Stimulated activated CD8-positive, alpha-beta memory T cell treated with anti-CD3 and anti-CD28 coated beads, Interleukin-15, amount 100 ng/mL, for 24 hours (primary cell): ENCODE measurements at regions not wholly inside any gene's neighbourhood (a gene's known extent, or its start where the extent isn't known, plus 50 kb on each side); places are given as distances from the start of the nearest gene placed in this dataset.

Source experiments
- DNase-seq: peaks from one replicate; pipeline ENCODE4 v3.0.0-alpha.2; 2020; ENCODE audit warnings: low read depth

DNA sequence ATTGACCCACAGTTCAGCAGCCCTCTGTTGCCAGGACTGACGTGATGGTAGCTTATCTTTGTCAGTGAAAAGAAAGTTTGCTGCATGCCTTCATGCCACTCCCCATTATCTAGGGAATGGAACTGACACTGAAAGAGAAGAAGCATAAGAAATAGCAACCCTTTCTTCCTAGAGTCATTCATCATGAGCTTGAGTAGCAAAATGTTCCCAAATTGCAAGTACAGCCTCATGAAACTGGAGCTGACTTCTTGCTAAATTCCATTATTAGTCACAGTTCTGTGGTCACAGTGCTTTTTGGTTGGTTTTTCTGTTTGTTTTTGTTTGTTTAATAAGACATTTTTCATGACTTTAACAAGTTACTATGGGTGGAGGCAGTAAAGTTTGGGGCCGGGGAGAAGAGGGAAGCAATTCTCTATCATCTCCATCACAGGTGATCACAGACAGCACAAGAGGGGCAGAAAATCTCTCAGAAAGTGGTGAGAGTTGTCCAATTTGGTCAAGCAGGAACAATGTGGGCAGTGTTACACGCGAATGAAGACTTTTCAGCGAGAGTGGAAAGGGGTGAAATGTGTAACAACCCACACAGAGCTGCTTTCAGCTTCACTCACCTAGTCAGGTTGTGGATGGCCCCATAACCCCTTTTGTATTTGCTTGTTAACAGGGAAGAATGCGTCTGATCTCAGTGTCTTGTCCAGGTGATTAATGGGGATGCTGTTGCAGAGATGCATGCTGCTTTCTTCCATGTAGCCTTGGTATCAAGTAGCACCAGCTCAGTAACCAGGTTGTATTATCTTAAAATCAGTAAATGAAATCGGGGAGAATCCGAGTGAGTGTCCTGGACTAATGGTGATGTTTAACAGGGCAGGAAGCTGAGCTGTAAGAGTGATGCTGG lies 440.4 kb downstream of the DMRT2 start:
- no peak for DNase-seq

DNA sequence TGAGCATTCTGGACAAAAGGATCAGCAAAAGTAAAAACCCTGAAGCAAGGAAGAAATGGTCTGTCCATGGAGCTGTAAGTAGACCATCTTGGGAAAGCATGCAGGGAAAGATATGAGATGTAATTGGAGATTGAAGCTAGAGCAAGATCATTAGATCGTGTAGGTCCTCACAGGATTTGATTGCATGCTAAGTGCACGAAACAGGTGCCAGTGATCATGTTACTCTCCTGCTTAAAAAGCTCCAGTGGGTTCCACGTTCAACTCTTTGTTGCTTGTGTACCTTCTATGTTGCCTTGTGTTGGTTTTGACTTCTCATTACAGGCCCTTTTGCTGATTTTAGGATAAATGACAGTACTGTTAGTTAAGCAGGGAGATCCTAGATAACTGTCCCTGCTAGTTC lies 442.0 kb downstream of the DMRT2 start:
- no peak for DNase-seq

DNA sequence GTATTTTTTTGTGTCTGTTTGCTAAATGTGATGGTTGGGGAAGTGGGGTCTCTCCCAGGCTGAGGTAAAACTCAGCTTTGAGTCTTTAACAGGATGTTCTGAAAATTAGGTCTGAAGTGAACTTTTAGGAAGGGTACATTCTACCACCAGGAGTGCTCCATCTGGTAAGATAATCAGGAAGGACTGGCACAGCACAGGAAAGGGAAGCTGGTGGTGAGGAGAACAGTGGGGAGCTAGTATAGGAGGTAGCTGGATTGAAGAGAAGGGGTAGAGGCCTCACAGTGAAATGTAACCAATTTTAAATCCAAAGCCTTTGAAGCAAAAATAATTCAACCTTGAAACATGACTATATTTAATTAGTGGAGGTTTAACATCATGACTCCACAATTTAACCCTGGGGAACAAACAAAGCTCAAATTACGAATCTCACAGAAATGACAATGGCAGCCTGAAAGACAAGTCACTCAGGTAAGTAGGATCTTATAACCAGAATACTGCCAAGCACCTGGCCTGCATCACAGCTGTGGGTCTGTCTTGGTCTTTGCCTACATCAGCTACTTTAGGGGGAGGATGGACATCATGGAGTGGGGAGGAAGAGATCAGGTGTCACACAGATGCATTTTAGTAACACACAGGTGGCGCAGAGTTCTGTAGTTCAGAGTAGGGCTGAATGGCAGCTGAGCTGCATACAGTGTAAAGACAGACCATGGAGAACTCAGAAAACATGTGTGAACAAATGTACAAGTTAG lies 445.3 kb downstream of the DMRT2 start:
- DNase-seq = no peak

DNA sequence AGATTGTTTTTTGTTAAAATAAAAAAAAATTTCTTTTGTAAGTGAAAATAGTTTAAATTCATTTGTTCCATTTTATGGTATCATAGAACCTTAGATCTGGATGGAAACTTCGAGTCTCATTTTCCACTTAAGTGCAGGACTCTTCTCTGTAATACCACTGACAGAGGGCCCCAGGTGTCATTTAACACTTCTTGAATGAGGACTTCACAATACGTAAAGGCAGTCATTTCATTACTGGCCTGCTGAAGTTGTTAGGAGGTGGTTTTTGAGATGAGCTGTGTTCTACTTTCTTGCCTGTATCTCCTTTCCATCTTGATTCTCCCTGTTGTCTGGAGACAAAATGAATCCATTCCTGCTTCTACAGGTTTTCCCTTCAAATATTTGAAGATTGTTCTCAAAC lies 455.3 kb downstream of the DMRT2 start:
- DNase-seq = no peak

DNA sequence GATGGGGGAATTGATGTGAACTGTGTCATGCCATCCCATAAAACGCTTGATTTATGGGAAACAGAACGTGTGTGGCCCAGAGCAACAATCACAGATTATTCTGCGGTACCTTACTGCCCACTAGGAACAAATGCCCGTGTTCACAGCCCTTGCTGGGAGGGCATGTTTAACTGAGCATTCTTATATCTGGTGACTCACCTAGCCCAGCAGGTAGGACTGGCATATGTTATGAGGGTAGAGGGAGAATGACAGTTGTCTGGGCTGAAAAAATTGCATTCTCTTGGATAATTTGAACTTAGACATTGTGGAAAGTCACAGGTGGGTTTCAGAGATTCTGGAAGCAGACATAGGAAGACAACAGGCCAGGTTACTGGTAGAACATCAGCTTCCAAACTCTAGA lies 460.6 kb downstream of the DMRT2 start:
- DNase-seq = no peak

DNA sequence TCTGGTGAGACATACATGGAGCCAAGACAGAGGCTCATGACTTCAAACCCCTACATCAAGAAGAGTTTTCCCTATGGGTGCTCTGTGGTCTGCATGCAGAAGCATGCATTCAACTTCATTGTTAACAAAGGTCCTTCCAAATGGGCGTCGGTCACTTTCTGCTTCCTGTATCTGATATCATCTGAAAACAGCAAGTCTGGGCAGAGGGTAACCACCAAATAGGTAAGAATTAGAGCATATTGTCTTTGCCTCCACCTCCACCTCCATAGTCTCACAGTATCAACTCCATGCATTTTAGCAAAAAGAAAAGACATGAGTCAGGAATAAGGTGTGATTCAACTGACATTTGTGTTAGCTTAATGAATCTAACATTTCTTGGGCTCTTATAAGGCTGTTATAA lies 462.9 kb downstream of the DMRT2 start:
- DNase-seq = no peak

DNA sequence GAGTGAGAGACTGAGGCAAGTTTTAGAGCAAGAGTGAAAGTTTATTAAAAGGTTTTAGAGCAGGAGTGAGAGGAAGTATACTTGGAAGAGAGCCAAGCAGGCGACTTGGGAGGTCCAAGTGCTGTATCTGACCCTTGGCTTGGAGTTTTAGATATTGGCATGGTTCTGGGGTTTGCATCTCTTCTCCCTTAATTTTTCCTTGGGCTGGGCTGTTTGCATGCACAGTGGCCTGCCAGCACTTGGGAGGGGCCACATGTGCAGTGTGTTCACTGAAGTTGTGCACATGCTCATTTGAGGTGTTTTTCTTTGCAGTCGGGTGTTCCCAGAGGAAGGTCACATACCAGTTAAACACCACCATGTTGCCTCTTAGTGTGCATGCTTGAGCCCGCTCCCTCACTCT lies 464.1 kb downstream of the DMRT2 start:
- DNase-seq = no peak

DNA sequence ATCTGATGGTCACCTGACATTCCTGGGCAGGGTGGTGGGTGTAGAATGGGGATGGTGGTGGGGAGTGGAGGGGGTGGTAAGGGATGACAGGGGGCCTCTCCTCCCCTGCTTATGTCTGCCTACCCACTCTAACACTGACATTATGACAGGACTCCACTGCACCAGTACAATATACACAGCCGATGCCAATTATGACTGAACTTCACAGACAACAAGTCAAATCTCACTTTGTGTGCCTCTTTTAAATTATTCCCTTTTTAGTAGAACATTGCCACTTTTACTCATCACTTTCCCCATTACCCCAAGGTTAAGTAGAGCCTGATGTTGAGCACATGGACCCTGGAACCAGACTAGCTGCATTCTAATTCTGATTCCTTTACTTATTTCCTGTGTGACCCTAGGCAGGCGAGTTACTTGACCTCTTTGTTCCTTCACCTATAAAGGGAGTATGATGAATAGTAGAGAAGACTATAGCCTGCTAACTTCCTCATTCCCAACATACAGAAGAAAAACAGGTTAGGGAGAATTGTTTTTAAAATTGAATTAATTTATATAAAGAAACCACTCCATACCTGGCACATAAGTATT lies 464.7 kb downstream of the DMRT2 start:
- DNase-seq = no peak

DNA sequence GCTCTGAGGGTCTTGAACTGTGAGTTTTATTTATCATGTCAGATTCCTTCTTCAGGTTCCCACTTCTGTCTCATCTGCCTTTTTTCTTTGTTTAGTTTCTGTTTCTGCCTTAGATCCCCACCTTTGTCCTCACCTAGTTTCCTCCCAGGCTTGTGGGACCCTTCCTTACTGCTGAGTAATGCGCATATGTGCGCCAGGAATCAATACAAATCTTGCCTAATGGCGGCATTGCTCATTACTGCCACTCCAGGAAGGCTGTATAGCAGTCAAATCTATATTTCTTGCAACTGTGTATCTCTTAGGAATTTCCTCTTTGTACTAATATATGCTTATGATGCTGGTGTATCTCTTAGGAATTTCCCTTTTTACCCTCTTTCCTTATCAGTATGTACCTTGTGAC lies 465.4 kb downstream of the DMRT2 start:
- no peak for DNase-seq

DNA sequence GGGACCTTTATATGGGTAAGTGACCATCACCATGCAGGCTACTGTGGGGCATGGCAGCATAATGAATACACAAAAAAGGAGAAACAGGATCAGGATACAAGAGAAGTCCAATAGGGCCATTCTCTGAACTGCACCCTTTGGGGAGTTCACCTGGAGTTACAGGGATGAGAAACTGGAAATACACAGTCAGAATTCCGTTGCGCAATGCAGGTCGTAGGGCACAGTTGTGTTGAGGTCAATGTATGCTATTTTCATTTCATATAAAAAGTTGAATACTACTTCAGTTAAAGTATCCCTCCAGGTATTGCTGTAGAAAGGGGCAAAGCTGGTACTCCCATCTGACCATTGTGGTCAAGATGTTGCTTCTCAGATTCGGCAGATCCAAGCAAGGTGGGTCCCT lies 471.4 kb downstream of the DMRT2 start:
- no peak for DNase-seq

DNA sequence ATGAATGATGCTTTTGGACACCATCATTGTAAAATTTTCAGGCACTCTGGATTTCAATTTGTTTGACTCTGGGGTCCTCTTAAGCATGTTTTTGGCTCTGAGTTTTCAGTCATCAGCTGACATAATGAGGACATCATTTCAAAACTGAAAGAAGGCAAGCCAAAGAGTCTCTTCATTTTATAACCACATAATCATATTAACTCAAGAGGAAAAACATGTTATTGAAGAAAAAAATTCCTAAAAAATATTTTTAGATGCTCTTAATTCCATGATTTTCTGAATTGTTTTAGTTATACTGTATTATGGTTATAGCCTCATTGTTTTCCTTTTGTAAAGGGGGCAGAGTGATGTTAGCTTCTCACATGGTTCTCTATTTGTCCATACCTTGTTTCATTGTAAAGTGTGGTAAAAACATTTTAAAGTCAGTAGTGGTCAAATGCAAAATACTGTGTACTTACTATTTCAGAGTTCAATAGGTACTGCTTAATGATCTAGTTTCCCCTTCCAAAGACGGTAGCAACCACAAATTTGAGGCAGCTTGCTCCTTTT lies 472.1 kb downstream of the DMRT2 start:
- no peak for DNase-seq

DNA sequence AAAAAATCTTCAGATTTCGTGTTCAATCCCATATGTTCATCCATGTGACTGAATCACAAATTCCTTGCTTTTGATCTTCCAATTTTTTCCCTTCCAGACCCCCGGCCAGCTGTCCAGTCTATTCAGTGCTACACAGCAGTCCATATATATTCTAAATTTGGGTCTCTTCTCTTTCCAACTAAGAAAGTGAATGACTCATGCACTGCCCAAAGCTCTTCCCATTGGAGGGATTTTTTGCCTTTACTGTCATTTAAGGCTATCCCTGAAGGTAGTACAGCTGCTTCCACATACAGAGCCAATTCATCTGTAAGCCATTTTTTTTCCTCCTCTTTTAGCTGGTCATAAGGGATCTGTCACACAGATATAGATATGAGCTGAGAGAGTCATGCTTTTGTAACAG lies 478.3 kb downstream of the DMRT2 start:
- DNase-seq = no peak

DNA sequence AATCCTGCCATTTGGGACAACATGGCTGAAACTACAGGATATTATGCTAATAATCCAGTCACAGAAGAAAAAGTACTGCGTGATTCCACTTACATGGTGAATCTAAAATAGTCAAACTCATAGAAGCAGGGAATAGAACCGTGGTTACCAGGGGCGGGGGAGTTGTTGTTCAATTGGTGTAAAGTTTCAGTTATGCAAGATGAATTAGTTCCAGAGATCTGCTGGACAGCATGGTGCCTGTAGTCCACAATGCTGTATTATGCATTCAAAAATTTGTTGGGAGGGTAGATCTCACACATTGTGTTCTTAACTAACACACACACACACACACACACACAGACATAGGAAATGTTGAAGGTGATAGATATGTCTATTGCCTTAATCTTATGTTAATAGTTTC lies 480.5 kb downstream of the DMRT2 start:
- DNase-seq = no peak

DNA sequence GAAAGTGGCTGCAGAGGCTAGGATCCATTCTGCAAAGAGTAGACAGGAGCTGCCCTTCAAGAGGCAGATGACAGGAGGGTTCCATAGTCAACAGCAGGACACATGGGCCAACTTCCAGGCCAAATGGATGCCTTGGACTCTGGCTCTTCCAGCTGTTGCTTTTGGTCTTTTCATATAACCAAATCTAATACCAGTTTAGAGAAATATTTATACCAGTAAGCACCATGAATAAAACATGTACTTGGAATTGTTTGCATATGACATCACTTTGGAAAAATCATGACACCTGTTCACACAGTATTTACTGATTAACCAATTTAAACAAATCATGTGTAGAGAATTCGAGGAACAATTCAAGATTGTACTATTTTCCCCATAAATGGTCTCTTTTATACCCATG lies 481.3 kb downstream of the DMRT2 start:
- no peak for DNase-seq

DNA sequence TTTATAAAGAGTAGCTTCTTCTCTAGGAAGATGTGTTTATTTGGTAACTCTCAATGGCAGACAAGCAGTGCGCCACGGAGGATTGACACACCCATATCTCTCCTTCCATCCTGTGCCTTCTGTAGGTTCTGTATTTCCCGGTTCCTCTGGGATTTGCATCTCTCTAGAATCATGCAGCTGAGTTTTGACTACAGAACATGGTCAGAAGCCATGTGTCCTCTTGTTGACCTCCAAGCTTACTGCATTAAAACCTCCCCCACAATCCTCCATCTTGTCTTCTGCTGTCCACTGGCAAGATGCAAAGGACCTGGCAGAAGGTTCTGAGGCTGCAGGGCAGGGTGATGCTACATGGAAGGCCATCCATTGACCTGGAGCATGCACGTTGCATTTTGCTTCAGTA lies 482.0 kb downstream of the DMRT2 start:
- DNase-seq = no peak

DNA sequence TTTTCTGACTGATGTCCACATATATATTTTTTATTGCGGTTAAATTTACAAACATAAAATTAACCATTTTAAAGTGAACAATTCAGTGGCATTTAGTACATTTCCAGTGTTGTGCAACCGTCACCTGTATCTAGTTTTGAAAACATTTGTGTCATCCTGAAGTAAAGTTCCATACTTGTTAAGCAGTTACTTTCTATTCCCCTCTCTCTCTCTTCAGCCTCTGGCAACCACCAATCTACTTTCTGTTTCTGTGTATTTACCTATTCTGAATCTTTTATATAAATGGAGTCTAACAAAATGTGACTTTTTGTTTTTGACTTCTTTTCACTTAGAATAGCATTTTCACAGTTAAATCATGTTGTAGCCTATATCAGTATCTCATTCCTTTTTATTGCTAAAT lies 480.1 kb upstream of the SMARCA2 start:
- no peak for DNase-seq

DNA sequence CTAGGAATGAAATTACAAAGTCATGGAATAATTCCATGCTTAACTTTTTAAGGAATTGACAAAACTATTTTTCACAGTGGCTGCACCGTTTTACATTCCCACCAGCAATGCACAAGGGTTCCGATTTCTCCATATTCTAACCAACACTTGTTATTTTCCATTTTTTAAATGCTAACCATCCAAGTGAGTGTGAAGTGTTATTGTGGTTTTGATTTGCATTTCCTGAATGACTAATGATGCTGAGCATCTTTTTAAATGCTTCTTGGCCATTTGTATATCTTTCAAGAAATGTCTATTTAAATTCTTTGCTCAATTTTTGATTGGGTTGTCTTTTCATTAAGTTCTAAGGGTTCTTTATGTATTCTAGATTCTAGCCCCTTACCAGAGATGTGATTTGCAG lies 479.5 kb upstream of the SMARCA2 start:
- no peak for DNase-seq

DNA sequence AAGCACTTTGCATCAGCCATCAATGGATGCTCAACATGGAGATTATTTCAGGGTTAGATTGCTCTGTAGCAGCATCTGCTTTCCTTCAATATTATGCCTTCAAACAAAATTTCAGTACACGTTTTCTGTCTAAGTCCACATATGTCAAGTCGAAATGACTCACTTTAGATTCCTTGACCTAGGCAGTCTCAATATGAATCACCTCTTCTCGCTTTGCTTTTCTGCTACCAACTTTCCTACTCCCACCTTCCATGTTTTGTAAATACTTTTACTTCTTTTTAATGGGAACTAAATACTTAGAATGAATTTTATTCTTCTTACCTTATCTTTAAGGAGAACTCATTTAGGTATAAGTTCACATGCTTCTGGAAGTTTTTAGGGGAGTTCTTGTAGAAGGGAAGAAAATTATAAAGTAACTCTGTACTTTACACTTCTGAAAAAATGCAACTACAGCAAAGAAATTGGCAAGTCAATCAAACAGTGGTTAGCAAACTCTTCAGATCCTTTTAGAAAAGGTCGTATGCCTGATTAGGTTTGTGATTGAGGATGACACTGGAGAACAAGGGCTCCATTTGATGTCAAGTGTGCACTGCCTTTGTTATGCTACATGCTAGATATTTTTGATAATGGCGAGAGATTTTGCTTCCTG lies 478.5 kb upstream of the SMARCA2 start:
- DNase-seq = no peak

DNA sequence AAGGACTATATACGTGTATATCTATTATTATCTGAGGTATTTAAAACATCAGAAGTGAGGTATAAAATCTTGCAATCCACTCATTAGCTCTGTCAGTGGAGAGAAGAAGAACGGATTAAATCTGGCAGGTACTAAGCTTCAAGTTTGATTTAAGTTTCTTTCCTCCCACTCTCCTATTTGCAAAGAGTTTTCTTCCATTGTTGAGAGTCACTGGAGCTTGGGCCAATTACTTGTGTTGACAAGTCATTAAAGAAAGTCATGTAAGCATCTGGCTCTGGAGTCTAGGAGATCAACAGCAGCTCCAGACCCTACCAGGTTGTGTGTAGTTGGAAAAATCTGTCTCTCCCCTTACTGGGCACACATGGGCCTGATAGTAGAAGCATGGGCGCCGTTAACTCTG lies 476.8 kb upstream of the SMARCA2 start:
- DNase-seq = no peak

DNA sequence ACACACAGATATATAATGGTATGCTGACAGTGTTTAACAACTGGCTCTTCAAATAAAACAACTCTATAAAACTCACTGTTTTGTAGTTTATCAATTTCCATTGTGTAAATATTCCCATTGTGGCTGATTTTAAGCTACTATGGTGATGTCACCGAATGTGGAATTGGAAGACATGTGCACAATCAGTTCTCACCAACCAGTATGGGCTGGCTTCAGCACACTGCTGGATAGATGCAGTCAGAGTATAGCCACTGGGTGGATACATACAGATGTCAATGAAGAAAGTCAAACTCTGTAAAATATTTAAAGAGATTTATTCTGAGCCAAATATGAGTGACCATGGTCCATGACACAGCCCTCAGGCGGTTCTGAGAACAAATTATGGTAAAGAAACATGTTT lies 475.9 kb upstream of the SMARCA2 start:
- no peak for DNase-seq

DNA sequence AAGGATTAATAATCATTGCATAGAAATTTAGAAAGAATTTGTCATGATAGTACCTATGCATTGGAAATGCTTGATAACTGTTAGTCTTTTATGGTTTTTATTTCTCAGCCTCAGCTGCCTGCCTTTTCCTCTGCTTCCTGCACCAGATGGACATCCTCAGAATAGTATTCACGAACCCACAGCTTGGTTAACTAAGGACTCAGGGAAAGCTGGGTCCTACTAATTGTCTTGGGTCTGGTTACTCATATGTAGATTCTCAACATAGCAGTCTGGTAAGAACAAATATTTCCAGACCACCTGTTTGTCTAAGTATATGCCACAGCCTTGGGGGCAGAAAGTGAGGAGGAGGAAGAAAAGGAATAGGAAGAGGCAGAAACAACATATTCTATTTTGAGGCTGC lies 464.5 kb upstream of the SMARCA2 start:
- no peak for DNase-seq
